HT1080 (cell line): ENCODE measurements at regions not wholly inside any gene's neighbourhood (a gene's known extent, or its start where the extent isn't known, plus 50 kb on each side); places are given as distances from the start of the nearest gene placed in this dataset.
"Not testable (repeated sequence)": the region's sequence is repeated elsewhere in the genome, so short reads cannot be mapped to it uniquely, and the experiment has no call there.

Experiments
- DNase-seq: peaks from one replicate; pipeline ENCODE4 v3.0.0-alpha.2; 2015; ENCODE audit warnings: low read depth

GRCh38 chrY:6091599-6091998 lies 154.4 kb upstream of the TSPY2 start:
- not testable (repeated sequence) for DNase-seq

GRCh38 chrY:6130689-6131619 lies 115.1 kb upstream of the TSPY2 start:
- DNase-seq, result not testable (repeated sequence)

- DNase-seq, result peak; percentile 32
Measured at GRCh38 chrY:6136149-6136548, 109.9 kb upstream of the TSPY2 start.
